Pancreas (tissue), 10 donors: ENCODE measurements at regions not wholly inside any gene's neighbourhood (a gene's known extent, or its start where the extent isn't known, plus 50 kb on each side); places are given as distances from the start of the nearest gene placed in this dataset.

Experiments used
- ATAC-seq, 4 donors: fragments of 200-7000 bp; cut with Tn5 transposase; one replicate each; pipeline versions ENCODE4 v1.8.0 to v1.9.1; 2020; ENCODE audit warnings: mild to moderate bottlenecking in 4 of 4, moderate library complexity in 4 of 4
- DNase-seq, 6 donors: peaks; one replicate each; pipeline ENCODE4 v3.0.0-alpha.2; 2020
- FAIRE-seq: peaks from 2 replicates; lab custom pipeline; 2012; peaks lifted over from hg19 to GRCh38; lab: Jason Lieb, UNC
- H3K27ac ChIP-seq, 4 donors: fragments of 200-600 bp; sonication (generic); 1 replicate in 3 of 4; 2 replicates in 1 of 4; pipeline versions ENCODE4 v1.5.0 to v1.8.0; 2020
- H3K27me3 ChIP-seq, 4 donors: fragments of 200-600 bp; one replicate each; pipeline ENCODE4 v1.8.0; 2021
- H3K36me3 ChIP-seq, 3 donors: fragments of 200-600 bp; sonication (generic) in 1 of 3; one replicate each; pipeline versions ENCODE4 v1.5.0 to v1.8.0; 2020 to 2021
- H3K4me1 ChIP-seq, 3 donors: fragments of 200-600 bp; one replicate each; pipeline ENCODE4 v1.8.0; 2021
- H3K4me3 ChIP-seq, 4 donors: fragments of 200-600 bp; sonication (generic) in 2 of 4; one replicate each; pipeline versions ENCODE4 v1.5.0 to v1.8.0; 2020 to 2021
- H3K9me3 ChIP-seq, 4 donors: fragments of 200-600 bp; one replicate each; pipeline ENCODE4 v1.8.0; 2021
- CTCF ChIP-seq, 4 donors: fragments of 200-600 bp; sonication (generic) in 3 of 4; IDR thresholded peaks; one replicate each; pipeline versions ENCODE4 v1.5.0 to v1.8.0; 2021; ENCODE audit warnings: antibody characterized with exemption in 4 of 4
- WGBS, 2 donors: extraction: QIAGEN DNeasy Blood & Tissue Kit; methylation state at CpG; one replicate each; pipeline ENCODE4 v1.1.7; 2013; 5-methylcytosine and 5-hydroxymethylcytosine counted together
- intact Hi-C, 3 donors: fragments of 100-400 bp; cut with DNase I; formaldehyde crosslinking; loops; one replicate each; pipeline versions ENCODE4 v1.11.1 to v1.14.2; 2022
- donor health status: healthy with polysubstance abuse.
- donor health status: DM: no; HTN: no; CAD: no; lungs with moderate emphysema.
- donor health status: DM: no; HTN: no; CAD: no.
- donor health status: control.
- donor health status: control.
- donor health status: Bipolar disorder and iron deficiency.
- donor health status: DM: yes; HTN: yes; CAD: no.
- donor health status: DM: no; HTN: no; CAD: no.
- donor health status: DM: no; HTN: no; CAD: no.
- donor health status: DM: yes; HTN: yes; CAD: no.

- no peak for TF ChIP-seq CTCF (IDR thresholded peaks at IDR 0.05)
- H3K36me3 ChIP-seq = no peaks in the 10 kb centered on the region
- 32 to 34% methylated on average over 6 of the region's 6 CpGs for WGBS, 2 donors
- H3K4me1 ChIP-seq = no peaks in the 10 kb centered on the region
- FAIRE-seq (no peak), DNase-seq (no peak), ATAC-seq (no peak)
- no peaks in the 10 kb centered on the region for H3K9me3 ChIP-seq
- no peaks in the 10 kb centered on the region for H3K27me3 ChIP-seq
- no peak overlapping the region for H3K27ac ChIP-seq
- H3K4me3 ChIP-seq = no peak overlapping the region
- intact Hi-C loops = no loop called here
Observed at GRCh38 chr2:58866040-58866439, 624.9 kb upstream of the FANCL start.

GRCh38 chr2:58865436-58865835 lies 624.3 kb upstream of the FANCL start:
- intact Hi-C loops = no loop called here
- FAIRE-seq = no peak

GRCh38 chr2:58862244-58862643 lies 621.1 kb upstream of the FANCL start:
- H3K4me1 ChIP-seq = no peaks in the 10 kb centered on the region
- TF ChIP-seq CTCF (IDR thresholded peaks at IDR 0.05) = no peak
- 64 to 67% methylated on average over 3 of the region's 3 CpGs for WGBS, 2 donors
- no peak for ATAC-seq
- no peak overlapping the region for H3K27ac ChIP-seq
- no peak for DNase-seq
- no peak for FAIRE-seq
- no peaks in the 10 kb centered on the region for H3K27me3 ChIP-seq
- H3K4me3 ChIP-seq = no peak overlapping the region
- H3K9me3 ChIP-seq = no peaks in the 10 kb centered on the region
- intact Hi-C loops = no loop called here
- H3K36me3 ChIP-seq = no peaks in the 10 kb centered on the region

More at GRCh38 chr2:58865436-58865835, 624.3 kb upstream of the FANCL start:
- WGBS, 2 donors = 66 to 81% methylated on average over 1 of the region's 1 CpG
- Histone ChIP-seq H3K36me3 (no peaks in the 10 kb centered on the region), H3K27ac (no peak overlapping the region), H3K4me3 (no peak overlapping the region), H3K9me3 (no peaks in the 10 kb centered on the region), H3K4me1 (no peaks in the 10 kb centered on the region), H3K27me3 (no peaks in the 10 kb centered on the region)
- DNase-seq = no peak
- no peak for TF ChIP-seq CTCF (IDR thresholded peaks at IDR 0.05)
- no peak for ATAC-seq

GRCh38 chr2:58860586-58860985 lies 619.5 kb upstream of the FANCL start:
- no peak for ATAC-seq
- DNase-seq = no peak
- no peak for TF ChIP-seq CTCF (IDR thresholded peaks at IDR 0.05)
- Histone ChIP-seq H3K4me3 (no peak overlapping the region), H3K4me1 (no peaks in the 10 kb centered on the region), H3K27ac (no peak overlapping the region), H3K9me3 (no peaks in the 10 kb centered on the region), H3K36me3 (no peaks in the 10 kb centered on the region), H3K27me3 (no peaks in the 10 kb centered on the region)
- intact Hi-C loops = no loop called here
- 28 to 42% methylated on average over 1 of the region's 1 CpG for WGBS, 2 donors
- FAIRE-seq = no peak

- no peaks in the 10 kb centered on the region for H3K36me3 ChIP-seq
- intact Hi-C loops = no loop called here
- 36 to 45% methylated on average over 6 of the region's 6 CpGs for WGBS, 2 donors
- TF ChIP-seq CTCF (IDR thresholded peaks at IDR 0.05) = no peak
- FAIRE-seq (no peak), DNase-seq (no peak), ATAC-seq (no peak)
- H3K9me3 ChIP-seq = no peaks in the 10 kb centered on the region
- no peaks in the 10 kb centered on the region for H3K4me1 ChIP-seq
- no peak overlapping the region for H3K27ac ChIP-seq
- H3K4me3 ChIP-seq = no peak overlapping the region
- H3K27me3 ChIP-seq = no peaks in the 10 kb centered on the region
Observed at GRCh38 chr2:58856100-58856499, 615.0 kb upstream of the FANCL start.
